ENCODE measurements at regions not wholly inside any gene's neighbourhood (a gene's known extent, or its start where the extent isn't known, plus 50 kb on each side); places are given as distances from the start of the nearest gene placed in this dataset.

DNA sequence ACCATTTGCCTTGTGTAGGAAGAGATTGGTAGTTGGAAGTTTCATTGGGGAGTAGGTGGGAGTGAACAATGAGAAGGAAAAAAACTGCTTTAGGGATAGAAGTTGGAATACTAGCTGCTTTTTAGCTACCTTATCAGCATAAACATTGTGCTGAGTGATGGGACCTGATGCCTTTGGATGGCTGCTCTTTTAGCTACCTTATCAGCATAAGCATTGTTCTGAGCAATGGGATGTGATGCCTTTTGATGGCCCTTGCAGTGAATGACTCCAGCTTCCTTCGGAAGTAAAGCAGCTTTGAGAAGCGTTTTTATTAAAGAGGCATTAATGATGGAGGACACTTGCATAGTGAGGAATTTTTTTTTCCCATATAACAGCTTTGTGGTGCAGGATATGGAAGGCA, 168.2 kb upstream of the NLGN4Y start:
- TF ChIP-seq, protein P1, sequence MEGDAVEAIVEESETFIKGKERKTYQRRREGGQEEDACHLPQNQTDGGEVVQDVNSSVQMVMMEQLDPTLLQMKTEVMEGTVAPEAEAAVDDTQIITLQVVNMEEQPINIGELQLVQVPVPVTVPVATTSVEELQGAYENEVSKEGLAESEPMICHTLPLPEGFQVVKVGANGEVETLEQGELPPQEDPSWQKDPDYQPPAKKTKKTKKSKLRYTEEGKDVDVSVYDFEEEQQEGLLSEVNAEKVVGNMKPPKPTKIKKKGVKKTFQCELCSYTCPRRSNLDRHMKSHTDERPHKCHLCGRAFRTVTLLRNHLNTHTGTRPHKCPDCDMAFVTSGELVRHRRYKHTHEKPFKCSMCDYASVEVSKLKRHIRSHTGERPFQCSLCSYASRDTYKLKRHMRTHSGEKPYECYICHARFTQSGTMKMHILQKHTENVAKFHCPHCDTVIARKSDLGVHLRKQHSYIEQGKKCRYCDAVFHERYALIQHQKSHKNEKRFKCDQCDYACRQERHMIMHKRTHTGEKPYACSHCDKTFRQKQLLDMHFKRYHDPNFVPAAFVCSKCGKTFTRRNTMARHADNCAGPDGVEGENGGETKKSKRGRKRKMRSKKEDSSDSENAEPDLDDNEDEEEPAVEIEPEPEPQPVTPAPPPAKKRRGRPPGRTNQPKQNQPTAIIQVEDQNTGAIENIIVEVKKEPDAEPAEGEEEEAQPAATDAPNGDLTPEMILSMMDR (IDR thresholded peaks at IDR 0.05 in 8 of 11, conservative IDR thresholded peaks at IDR 0.05 in 3 of 11): no peak
- TF ChIP-seq POLR2AphosphoS5 (IDR thresholded peaks at IDR 0.05): no peak
